ENCODE measurements at regions not wholly inside any gene's neighbourhood (a gene's known extent, or its start where the extent isn't known, plus 50 kb on each side); places are given as distances from the start of the nearest gene placed in this dataset.

GRCh38 chr6:147003186-147003585, 201.0 kb upstream of the STXBP5 start:
- no peak for DNase-seq (ENCODE audit: low spot score in 2 of 2)
- H3K4me3 ChIP-seq (ENCODE audit: low read depth, poor library complexity, severe bottlenecking): no peak overlapping the region
- intact Hi-C loops (cut with DNase I; ENCODE audit: low total_unique reads): no loop called here
- TF ChIP-seq CTCF (IDR thresholded peaks at IDR 0.05) (no peak), POLR2A (IDR thresholded peaks at IDR 0.05) (no peak)

GRCh38 chr6:147005499-147005898, 198.7 kb upstream of the STXBP5 start:
- H3K4me3 ChIP-seq (ENCODE audit: low read depth, poor library complexity, severe bottlenecking): no peak overlapping the region
- DNase-seq (ENCODE audit: low spot score in 2 of 2): no peak
- intact Hi-C loops (cut with DNase I; ENCODE audit: low total_unique reads): no loop called here
- TF ChIP-seq CTCF (IDR thresholded peaks at IDR 0.05) (no peak), POLR2A (IDR thresholded peaks at IDR 0.05) (no peak)

GRCh38 chr6:147007441-147007840, 196.8 kb upstream of the STXBP5 start:
- intact Hi-C loops (cut with DNase I; ENCODE audit: low total_unique reads): no loop called here
- TF ChIP-seq CTCF (IDR thresholded peaks at IDR 0.05): no peak
- TF ChIP-seq POLR2A (IDR thresholded peaks at IDR 0.05): no peak
- H3K4me3 ChIP-seq (ENCODE audit: low read depth, poor library complexity, severe bottlenecking): no peak overlapping the region
- no peak for DNase-seq (ENCODE audit: low spot score in 2 of 2)

- TF ChIP-seq POLR2A (IDR thresholded peaks at IDR 0.05) (no peak), CTCF (IDR thresholded peaks at IDR 0.05) (no peak)
- no peak overlapping the region for H3K4me3 ChIP-seq (ENCODE audit: low read depth, poor library complexity, severe bottlenecking)
- DNase-seq (ENCODE audit: low spot score in 2 of 2): no peak
- intact Hi-C loops (cut with DNase I; ENCODE audit: low total_unique reads): no loop called here
- 90 to 94% methylated on average over 2 of the region's 2 CpGs for WGBS, 2 donors
Observed at GRCh38 chr6:147009358-147009757, 194.9 kb upstream of the STXBP5 start.

GRCh38 chr6:147015674-147016073, 188.5 kb upstream of the STXBP5 start:
- DNase-seq (ENCODE audit: low spot score in 2 of 2): no peak
- intact Hi-C loops (cut with DNase I; ENCODE audit: low total_unique reads): no loop called here
- no peak for TF ChIP-seq POLR2A (IDR thresholded peaks at IDR 0.05)
- no peak for TF ChIP-seq CTCF (IDR thresholded peaks at IDR 0.05)
- no peak overlapping the region for H3K4me3 ChIP-seq (ENCODE audit: low read depth, poor library complexity, severe bottlenecking)
- 89 to 98% methylated on average over 5 of the region's 5 CpGs for WGBS, 2 donors

- H3K4me3 ChIP-seq (ENCODE audit: low read depth, poor library complexity, severe bottlenecking): no peak overlapping the region
- no peak for DNase-seq (ENCODE audit: low spot score in 2 of 2)
- WGBS, 2 donors: 65 to 78% methylated on average over 3 of the region's 3 CpGs
- TF ChIP-seq CTCF (IDR thresholded peaks at IDR 0.05) (no peak), POLR2A (IDR thresholded peaks at IDR 0.05) (no peak)
- intact Hi-C loops (cut with DNase I; ENCODE audit: low total_unique reads): no loop called here
Observed at GRCh38 chr6:147016440-147016839, 187.8 kb upstream of the STXBP5 start.
